OCI-LY1 (cell line): ENCODE measurements at regions not wholly inside any gene's neighbourhood (a gene's known extent, or its start where the extent isn't known, plus 50 kb on each side); places are given as distances from the start of the nearest gene placed in this dataset.

Experiments
- H2AFZ ChIP-seq: fragments of 200-600 bp; sonication (generic), shearing (Covaris generic); 2 replicates; pipeline ENCODE4 v1.6.0; 2014; ENCODE audit warnings: antibody characterized with exemption, mild to moderate bottlenecking, low read length
- H3F3A ChIP-seq: fragments of 200-600 bp; sonication (generic), shearing (Covaris generic); 2 replicates; pipeline ENCODE4 v1.6.0; 2014; ENCODE audit warnings: mild to moderate bottlenecking, antibody characterized with exemption, low read length, moderate library complexity; ENCODE audit not compliant: insufficient read depth
- H3K27ac ChIP-seq: fragments of 200-600 bp; sonication (generic); 2 replicates; pipeline ENCODE4 v1.5.1; 2014; ENCODE audit warnings: low read length, mixed run types, mild to moderate bottlenecking, low read depth; ENCODE audit not compliant: poor library complexity, severe bottlenecking
- H3K27me3 ChIP-seq: fragments of 200-600 bp; sonication (generic); 2 replicates; pipeline ENCODE4 v1.6.0; 2014; ENCODE audit warnings: antibody characterized with exemption, mild to moderate bottlenecking, low read length, moderate library complexity; ENCODE audit not compliant: insufficient read depth
- H3K36me3 ChIP-seq: fragments of 200-600 bp; sonication (generic); 2 replicates; pipeline ENCODE4 v1.6.1; 2014; ENCODE audit warnings: mild to moderate bottlenecking, antibody characterized with exemption, low read length, moderate library complexity, mixed read lengths; ENCODE audit not compliant: insufficient read depth
- H3K4me1 ChIP-seq: fragments of 200-600 bp; sonication (generic); 2 replicates; pipeline ENCODE4 v1.5.1; 2014; ENCODE audit warnings: mild to moderate bottlenecking, low read length, moderate library complexity; ENCODE audit not compliant: insufficient read depth, severe bottlenecking
- H3K4me2 ChIP-seq: fragments of 200-600 bp; sonication (generic), shearing (Covaris generic); 2 replicates; pipeline ENCODE4 v1.6.1; 2014; ENCODE audit warnings: low read length
- H3K4me3 ChIP-seq: fragments of 200-600 bp; sonication (generic); 2 replicates; pipeline ENCODE4 v1.5.1; 2014; ENCODE audit warnings: low read length, low read depth, mild to moderate bottlenecking, mixed read lengths; ENCODE audit not compliant: poor library complexity, severe bottlenecking
- H3K79me2 ChIP-seq: fragments of 200-600 bp; shearing (Covaris generic); 2 replicates; pipeline ENCODE4 v1.6.1; 2016; ENCODE audit warnings: mixed run types, low read length, mixed read lengths; ENCODE audit not compliant: insufficient read depth
- H3K9ac ChIP-seq: fragments of 200-600 bp; sonication (generic), shearing (Covaris generic); 2 replicates; pipeline ENCODE4 v1.6.1; 2014; ENCODE audit warnings: mild to moderate bottlenecking, low read length, mixed read lengths
- H3K9me2 ChIP-seq: fragments of 200-600 bp; sonication (generic), shearing (Covaris generic); 2 replicates; pipeline ENCODE4 v1.6.1; 2014; ENCODE audit warnings: low read depth, mild to moderate bottlenecking, low read length, mixed read lengths
- H3K9me3 ChIP-seq: fragments of 200-600 bp; shearing (Covaris generic); 2 replicates; pipeline ENCODE4 v1.6.1; 2014; ENCODE audit warnings: low read length, mixed read lengths
- H4K20me1 ChIP-seq: fragments of 200-600 bp; sonication (generic), shearing (Covaris generic); 2 replicates; pipeline ENCODE4 v1.6.0; 2016; ENCODE audit warnings: mild to moderate bottlenecking, low read length; ENCODE audit not compliant: insufficient read depth
- CTCF ChIP-seq: fragments of 200-600 bp; sonication (generic), shearing (Covaris generic); IDR thresholded peaks from 2 replicates; pipeline ENCODE4 v1.5.1; 2017; ENCODE audit warnings: mild to moderate bottlenecking, antibody characterized with exemption, low read length, moderate library complexity, mixed read lengths
- EZH2 ChIP-seq: fragments of 200-600 bp; sonication (generic), shearing (Covaris generic); IDR thresholded peaks from 2 replicates; pipeline ENCODE4 v1.8.0; 2017; ENCODE audit warnings: borderline replicate concordance, mixed run types, mild to moderate bottlenecking, antibody characterized with exemption, low read length, moderate library complexity, mixed read lengths

GRCh38 chr3:102573483-102574028 lies 138.7 kb downstream of the ZPLD1 start:
- Histone ChIP-seq H3K79me2 (no peaks in the 10 kb centered on the region), H2AFZ (no peak overlapping the region), H3K36me3 (no peaks in the 10 kb centered on the region), H3K27ac (no peak overlapping the region), H3K4me1 (no peaks in the 10 kb centered on the region), H3F3A (no peaks in the 10 kb centered on the region), H3K9me2 (no peaks in the 10 kb centered on the region), H3K4me2 (no peak overlapping the region), H3K9ac (no peak overlapping the region), H4K20me1 (no peaks in the 10 kb centered on the region), H3K4me3 (no peak overlapping the region), H3K9me3 (no peaks in the 10 kb centered on the region), H3K27me3 (no peaks in the 10 kb centered on the region)
- TF ChIP-seq EZH2, result no peak
- TF ChIP-seq CTCF, result no peak

GRCh38 chr3:102574355-102574754 lies 139.5 kb downstream of the ZPLD1 start:
- H3K27ac ChIP-seq, result no peak overlapping the region
- no peaks in the 10 kb centered on the region for H3K79me2 ChIP-seq
- H3F3A ChIP-seq, result no peaks in the 10 kb centered on the region
- no peak overlapping the region for H3K4me3 ChIP-seq
- no peaks in the 10 kb centered on the region for H4K20me1 ChIP-seq
- H3K27me3 ChIP-seq, result no peaks in the 10 kb centered on the region
- no peaks in the 10 kb centered on the region for H3K36me3 ChIP-seq
- H3K4me2 ChIP-seq, result no peak overlapping the region
- TF ChIP-seq CTCF, result no peak
- no peak for TF ChIP-seq EZH2
- H3K9me3 ChIP-seq, result no peaks in the 10 kb centered on the region
- H2AFZ ChIP-seq, result no peak overlapping the region
- no peak overlapping the region for H3K9ac ChIP-seq
- no peaks in the 10 kb centered on the region for H3K9me2 ChIP-seq
- H3K4me1 ChIP-seq, result no peaks in the 10 kb centered on the region

DNA sequence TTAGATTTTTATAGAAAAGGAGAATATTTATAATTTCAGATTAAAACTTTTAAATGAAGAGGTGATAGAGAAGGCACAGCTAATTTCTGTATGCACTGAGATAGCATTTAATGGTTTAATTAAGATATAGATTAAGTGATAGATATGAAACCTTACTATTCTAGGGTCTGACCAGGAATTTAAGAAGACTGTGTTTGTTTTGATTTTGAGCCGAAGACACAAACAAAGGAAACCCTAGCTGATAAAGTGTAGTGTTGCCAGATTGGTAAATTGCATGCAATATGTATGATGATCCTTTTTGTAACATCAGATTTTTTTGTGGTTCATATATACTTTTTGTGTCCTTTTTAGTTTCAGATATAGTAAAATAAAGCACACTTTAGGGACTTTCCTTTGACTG lies 141.8 kb downstream of the ZPLD1 start:
- Histone ChIP-seq H3F3A (no peaks in the 10 kb centered on the region), H3K36me3 (no peaks in the 10 kb centered on the region), H3K79me2 (no peaks in the 10 kb centered on the region), H3K27me3 (no peaks in the 10 kb centered on the region), H3K4me1 (no peaks in the 10 kb centered on the region), H3K9ac (no peak overlapping the region), H2AFZ (no peak overlapping the region), H4K20me1 (no peaks in the 10 kb centered on the region), H3K4me2 (no peak overlapping the region), H3K27ac (no peak overlapping the region), H3K9me2 (no peaks in the 10 kb centered on the region), H3K9me3 (no peaks in the 10 kb centered on the region), H3K4me3 (no peak overlapping the region)
- TF ChIP-seq CTCF, result no peak
- no peak for TF ChIP-seq EZH2
